ENCODE measurements at regions not wholly inside any gene's neighbourhood (a gene's known extent, or its start where the extent isn't known, plus 50 kb on each side); places are given as distances from the start of the nearest gene placed in this dataset.

DNA sequence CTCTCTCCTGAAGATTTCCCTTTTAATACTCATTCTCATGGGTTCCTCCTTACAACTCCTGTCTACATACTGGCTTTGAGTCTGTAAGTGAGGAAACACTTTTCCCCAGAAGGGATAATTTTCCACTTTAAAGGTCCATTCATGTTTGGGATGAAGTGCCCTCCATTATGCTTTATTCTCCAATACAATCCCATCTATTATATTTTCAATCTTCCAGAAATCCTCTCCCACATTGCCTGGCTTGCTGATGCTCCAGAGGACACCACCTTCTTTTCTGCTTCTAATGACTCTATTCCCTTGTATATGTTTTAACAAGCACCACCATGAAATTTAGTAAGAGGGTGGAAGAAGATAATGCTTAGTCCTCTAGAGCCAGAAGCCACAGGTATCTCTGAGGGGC, 92.7 kb upstream of the NBEA start:
- ChIA-PET POLR2A (no interaction called here), CTCF (interaction anchor here (0.6 kb wide), 1 partner anchor 520 kb away, joined by 3 read pairs; no protein-coding TSS in a partner anchor)
- Histone ChIP-seq H3K4me1 (ENCODE audit: control insufficient read depth, insufficient read depth, low read length) (no peaks in the 10 kb centered on the region), H3K36me3 (ENCODE audit: control insufficient read depth in 2 of 2, insufficient read depth in 1 of 2, low read length in 2 of 2) (no peaks in the 10 kb centered on the region), H3K4me3 (ENCODE audit: low read depth, low read length) (no peak overlapping the region), H3K27ac (ENCODE audit: extremely low read depth, low read depth, low read length) (no peak overlapping the region), H3K9me3 (ENCODE audit: control insufficient read depth, insufficient read depth, low read depth, low read length) (no peaks in the 10 kb centered on the region)
- TF ChIP-seq ZNF404 (tag by site-specific recombination; IDR thresholded peaks at IDR 0.05) (no peak), ZNF266 (tag by site-specific recombination; IDR thresholded peaks at IDR 0.05; ENCODE audit: low read depth) (no peak), ZNF114 (tag by site-specific recombination; IDR thresholded peaks at IDR 0.05) (no peak), ZFP3 (tag by site-specific recombination; IDR thresholded peaks at IDR 0.05; ENCODE audit: low read depth) (no peak), ZNF792 (tag by site-specific recombination; IDR thresholded peaks at IDR 0.05) (no peak), ZNF133 (tag by site-specific recombination; IDR thresholded peaks at IDR 0.05) (no peak)
- TF ChIP-seq, protein P1, sequence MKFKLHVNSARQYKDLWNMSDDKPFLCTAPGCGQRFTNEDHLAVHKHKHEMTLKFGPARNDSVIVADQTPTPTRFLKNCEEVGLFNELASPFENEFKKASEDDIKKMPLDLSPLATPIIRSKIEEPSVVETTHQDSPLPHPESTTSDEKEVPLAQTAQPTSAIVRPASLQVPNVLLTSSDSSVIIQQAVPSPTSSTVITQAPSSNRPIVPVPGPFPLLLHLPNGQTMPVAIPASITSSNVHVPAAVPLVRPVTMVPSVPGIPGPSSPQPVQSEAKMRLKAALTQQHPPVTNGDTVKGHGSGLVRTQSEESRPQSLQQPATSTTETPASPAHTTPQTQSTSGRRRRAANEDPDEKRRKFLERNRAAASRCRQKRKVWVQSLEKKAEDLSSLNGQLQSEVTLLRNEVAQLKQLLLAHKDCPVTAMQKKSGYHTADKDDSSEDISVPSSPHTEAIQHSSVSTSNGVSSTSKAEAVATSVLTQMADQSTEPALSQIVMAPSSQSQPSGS (tag by site-specific recombination; IDR thresholded peaks at IDR 0.05; ENCODE audit: low read depth): no peak

DNA sequence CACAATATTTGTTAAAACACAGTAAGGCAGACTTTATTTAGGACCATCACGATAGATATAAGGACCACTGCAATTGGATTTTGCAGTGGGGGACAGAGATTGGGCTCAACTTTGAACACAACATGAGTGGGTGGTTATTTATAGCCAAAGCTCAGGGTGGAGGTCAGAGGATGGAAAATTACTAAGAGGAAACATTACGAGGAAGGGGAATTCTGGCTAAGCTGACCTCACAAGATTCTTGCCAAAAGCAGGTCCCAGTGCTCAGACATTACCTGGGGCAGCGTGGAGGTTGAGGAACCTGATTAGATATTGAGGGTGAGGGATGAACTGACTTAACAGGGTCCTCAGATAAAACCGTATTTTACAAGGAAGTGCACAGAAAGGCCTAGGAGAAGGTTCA, 88.9 kb upstream of the NBEA start:
- POLR2A ChIA-PET: no interaction called here
- H3K4me1 ChIP-seq (ENCODE audit: control insufficient read depth, insufficient read depth, low read length): no peaks in the 10 kb centered on the region
- no peak overlapping the region for H3K4me3 ChIP-seq (ENCODE audit: low read depth, low read length)
- H3K36me3 ChIP-seq (ENCODE audit: control insufficient read depth in 2 of 2, insufficient read depth in 1 of 2, low read length in 2 of 2): no peaks in the 10 kb centered on the region
- CTCF ChIA-PET: no interaction called here
- no peak overlapping the region for H3K27ac ChIP-seq (ENCODE audit: extremely low read depth, low read depth, low read length)
- no peaks in the 10 kb centered on the region for H3K9me3 ChIP-seq (ENCODE audit: control insufficient read depth, insufficient read depth, low read depth, low read length)
- TF ChIP-seq ZNF658 (tag by site-specific recombination; IDR thresholded peaks at IDR 0.05): no peak
- no peak for TF ChIP-seq ZNF558 (tag by site-specific recombination; IDR thresholded peaks at IDR 0.05)
- TF ChIP-seq TCF7L2 (IDR thresholded peaks at IDR 0.05; ENCODE audit: borderline replicate concordance, low read depth, low read length): no peak
- no peak for TF ChIP-seq ZNF114 (tag by site-specific recombination; IDR thresholded peaks at IDR 0.05)
- no peak for TF ChIP-seq ZNF366 (tag by site-specific recombination; conservative IDR thresholded peaks at IDR 0.05)
- TF ChIP-seq ZNF549 (tag by site-specific recombination; IDR thresholded peaks at IDR 0.05): no peak
- no peak for TF ChIP-seq ZNF843 (tag by site-specific recombination; IDR thresholded peaks at IDR 0.05)
- TF ChIP-seq ZNF24 (tag by site-specific recombination; IDR thresholded peaks at IDR 0.05): no peak
- no peak for TF ChIP-seq MZF1 (tag by site-specific recombination; IDR thresholded peaks at IDR 0.05; ENCODE audit: borderline replicate concordance)
- TF ChIP-seq ELK4 (IDR thresholded peaks at IDR 0.05; ENCODE audit: borderline replicate concordance, low read depth, low read length): no peak
- TF ChIP-seq BCL11B (tag by site-specific recombination; IDR thresholded peaks at IDR 0.05; ENCODE audit: low read depth): no peak
- no peak for TF ChIP-seq ZNF274 (IDR thresholded peaks at IDR 0.05; ENCODE audit: low read length)
- no peak for TF ChIP-seq ZNF274 (tag by site-specific recombination; IDR thresholded peaks at IDR 0.05; ENCODE audit: borderline replicate concordance)

DNA sequence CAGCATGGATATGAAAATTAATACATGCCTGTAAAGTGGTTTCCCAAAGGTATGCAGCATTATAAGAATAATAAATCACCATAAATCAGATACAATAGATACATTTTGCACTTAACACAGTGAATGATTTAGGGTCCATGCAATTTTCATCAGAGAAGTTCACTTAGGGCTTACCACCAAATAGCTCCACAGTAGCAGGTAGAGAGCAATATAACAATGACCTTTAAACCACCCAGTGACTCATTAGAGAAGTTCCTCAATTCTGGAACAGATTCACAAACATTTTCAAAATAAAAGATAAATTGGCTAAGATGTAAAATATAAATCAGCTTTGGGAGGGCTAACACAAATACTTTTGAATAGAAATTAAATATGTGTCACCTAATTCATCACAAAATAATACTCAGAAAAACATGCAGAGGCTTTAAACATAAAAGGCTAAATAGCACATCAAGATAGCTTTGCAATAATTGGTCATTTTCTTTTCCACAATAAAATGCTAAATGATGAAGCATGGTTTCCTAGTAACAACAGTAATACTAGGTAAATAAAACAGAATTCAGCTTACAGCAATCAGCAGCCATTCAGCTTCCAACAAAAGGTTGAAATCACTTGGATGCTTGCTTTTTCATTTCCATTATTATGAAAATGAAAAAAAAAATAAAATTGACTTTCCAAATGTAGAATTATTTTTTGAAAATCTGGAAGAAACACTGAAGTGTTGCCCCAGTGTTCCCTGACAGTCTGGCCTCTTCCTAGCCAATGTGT, 84.3 kb upstream of the NBEA start:
- H3K27ac ChIP-seq (ENCODE audit: extremely low read depth, low read depth, low read length): no peak overlapping the region
- no peak overlapping the region for H3K4me3 ChIP-seq (ENCODE audit: low read depth, low read length)
- ChIA-PET POLR2A (no interaction called here), CTCF (interaction anchor here (0.6 kb wide), 1 partner anchor 93 kb away, joined by 3 read pairs; no protein-coding TSS in a partner anchor)
- no peaks in the 10 kb centered on the region for H3K9me3 ChIP-seq (ENCODE audit: control insufficient read depth, insufficient read depth, low read depth, low read length)
- H3K4me1 ChIP-seq (ENCODE audit: control insufficient read depth, insufficient read depth, low read length): no peaks in the 10 kb centered on the region
- TF ChIP-seq, protein P2, sequence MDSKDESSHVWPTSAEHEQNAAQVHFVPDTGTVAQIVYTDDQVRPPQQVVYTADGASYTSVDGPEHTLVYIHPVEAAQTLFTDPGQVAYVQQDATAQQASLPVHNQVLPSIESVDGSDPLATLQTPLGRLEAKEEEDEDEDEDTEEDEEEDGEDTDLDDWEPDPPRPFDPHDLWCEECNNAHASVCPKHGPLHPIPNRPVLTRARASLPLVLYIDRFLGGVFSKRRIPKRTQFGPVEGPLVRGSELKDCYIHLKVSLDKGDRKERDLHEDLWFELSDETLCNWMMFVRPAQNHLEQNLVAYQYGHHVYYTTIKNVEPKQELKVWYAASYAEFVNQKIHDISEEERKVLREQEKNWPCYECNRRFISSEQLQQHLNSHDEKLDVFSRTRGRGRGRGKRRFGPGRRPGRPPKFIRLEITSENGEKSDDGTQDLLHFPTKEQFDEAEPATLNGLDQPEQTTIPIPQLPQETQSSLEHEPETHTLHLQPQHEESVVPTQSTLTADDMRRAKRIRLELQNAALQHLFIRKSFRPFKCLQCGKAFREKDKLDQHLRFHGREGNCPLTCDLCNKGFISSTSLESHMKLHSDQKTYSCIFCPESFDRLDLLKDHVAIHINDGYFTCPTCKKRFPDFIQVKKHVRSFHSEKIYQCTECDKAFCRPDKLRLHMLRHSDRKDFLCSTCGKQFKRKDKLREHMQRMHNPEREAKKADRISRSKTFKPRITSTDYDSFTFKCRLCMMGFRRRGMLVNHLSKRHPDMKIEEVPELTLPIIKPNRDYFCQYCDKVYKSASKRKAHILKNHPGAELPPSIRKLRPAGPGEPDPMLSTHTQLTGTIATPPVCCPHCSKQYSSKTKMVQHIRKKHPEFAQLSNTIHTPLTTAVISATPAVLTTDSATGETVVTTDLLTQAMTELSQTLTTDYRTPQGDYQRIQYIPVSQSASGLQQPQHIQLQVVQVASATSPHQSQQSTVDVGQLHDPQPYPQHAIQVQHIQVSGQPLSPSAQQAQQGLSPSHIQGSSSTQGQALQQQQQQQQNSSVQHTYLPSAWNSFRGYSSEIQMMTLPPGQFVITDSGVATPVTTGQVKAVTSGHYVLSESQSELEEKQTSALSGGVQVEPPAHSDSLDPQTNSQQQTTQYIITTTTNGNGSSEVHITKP (tag by site-specific recombination; IDR thresholded peaks at IDR 0.05): no peak
- no peak for TF ChIP-seq ZNF169 (tag by site-specific recombination; IDR thresholded peaks at IDR 0.05)
- H3K36me3 ChIP-seq (ENCODE audit: control insufficient read depth in 2 of 2, insufficient read depth in 1 of 2, low read length in 2 of 2): no peaks in the 10 kb centered on the region
